ENCODE measurements at regions not wholly inside any gene's neighbourhood (a gene's known extent, or its start where the extent isn't known, plus 50 kb on each side); places are given as distances from the start of the nearest gene placed in this dataset.

- dilution Hi-C loops (cut with MboI; ENCODE audit: extremely low pct_ligation_motif_present, low sequenced_read_pairs) = no loop called here
- Histone ChIP-seq H3K36me3 (ENCODE audit: control insufficient read depth in 2 of 2, extremely low read depth in 1 of 2, insufficient read depth in 2 of 2, low read length in 2 of 2) (no peaks in the 10 kb centered on the region), H3K27me3 (ENCODE audit: control insufficient read depth, extremely low read depth, insufficient read depth, low read length) (no peaks in the 10 kb centered on the region), H3K9ac (ENCODE audit: control insufficient read depth, extremely low read depth, insufficient read depth, low read length) (no peak overlapping the region), H3K4me3 (ENCODE audit: control insufficient read depth in 2 of 3, extremely low read depth in 1 of 3, insufficient read depth in 2 of 3, low read depth in 1 of 3, low read length in 3 of 3) (no peak overlapping the region), H3K79me2 (ENCODE audit: control insufficient read depth, insufficient read depth, low read length) (no peaks in the 10 kb centered on the region), H4K20me1 (ENCODE audit: control insufficient read depth, extremely low read depth, insufficient read depth, low read length) (no peaks in the 10 kb centered on the region), H3K27ac (ENCODE audit: control insufficient read depth, insufficient read depth, low read length) (no peak overlapping the region), H3K4me2 (ENCODE audit: control insufficient read depth, extremely low read depth, insufficient read depth, low read depth, low read length) (no peak overlapping the region), H2AFZ (ENCODE audit: control insufficient read depth, low read length) (no peak overlapping the region), H3K9me3 (ENCODE audit: control insufficient read depth, low read depth, low read length) (no peaks in the 10 kb centered on the region), H3K9me1 (ENCODE audit: control insufficient read depth, extremely low read depth, insufficient read depth, low read length) (no peaks in the 10 kb centered on the region), H3K4me1 (ENCODE audit: control insufficient read depth, extremely low read depth, insufficient read depth, low read length) (no peaks in the 10 kb centered on the region)
- FAIRE-seq (no peak), DNase-seq (ENCODE audit: low read depth, low spot score) (no peak)
- TF ChIP-seq EZH2 (IDR thresholded peaks at IDR 0.05; ENCODE audit: low read length) = no peak
- TF ChIP-seq CTCF (optimal IDR thresholded peaks at IDR 0.05 in 1 of 3, IDR thresholded peaks at IDR 0.05 in 1 of 3, conservative IDR thresholded peaks at IDR 0.05 in 1 of 3; ENCODE audit: extremely low read depth in 1 of 3, insufficient read depth in 2 of 3, low read length in 3 of 3) = no peak
Measured at GRCh38 chr3:95717048-95717447, 1097.3 kb upstream of the EPHA6 start.

GRCh38 chr3:95718168-95718567, 1096.2 kb upstream of the EPHA6 start:
- Histone ChIP-seq H3K27ac (ENCODE audit: control insufficient read depth, insufficient read depth, low read length) (no peak overlapping the region), H3K36me3 (ENCODE audit: control insufficient read depth in 2 of 2, extremely low read depth in 1 of 2, insufficient read depth in 2 of 2, low read length in 2 of 2) (no peaks in the 10 kb centered on the region), H3K4me2 (ENCODE audit: control insufficient read depth, extremely low read depth, insufficient read depth, low read depth, low read length) (no peak overlapping the region), H3K4me1 (ENCODE audit: control insufficient read depth, extremely low read depth, insufficient read depth, low read length) (no peaks in the 10 kb centered on the region), H3K9me1 (ENCODE audit: control insufficient read depth, extremely low read depth, insufficient read depth, low read length) (no peaks in the 10 kb centered on the region), H4K20me1 (ENCODE audit: control insufficient read depth, extremely low read depth, insufficient read depth, low read length) (no peaks in the 10 kb centered on the region), H3K79me2 (ENCODE audit: control insufficient read depth, insufficient read depth, low read length) (no peaks in the 10 kb centered on the region), H3K9me3 (ENCODE audit: control insufficient read depth, low read depth, low read length) (no peaks in the 10 kb centered on the region), H3K9ac (ENCODE audit: control insufficient read depth, extremely low read depth, insufficient read depth, low read length) (no peak overlapping the region), H3K27me3 (ENCODE audit: control insufficient read depth, extremely low read depth, insufficient read depth, low read length) (no peaks in the 10 kb centered on the region), H3K4me3 (ENCODE audit: control insufficient read depth in 2 of 3, extremely low read depth in 1 of 3, insufficient read depth in 2 of 3, low read depth in 1 of 3, low read length in 3 of 3) (no peak overlapping the region), H2AFZ (ENCODE audit: control insufficient read depth, low read length) (no peak overlapping the region)
- dilution Hi-C loops (cut with MboI; ENCODE audit: extremely low pct_ligation_motif_present, low sequenced_read_pairs) = no loop called here
- FAIRE-seq (no peak), DNase-seq (ENCODE audit: low read depth, low spot score) (no peak)
- TF ChIP-seq EZH2 (IDR thresholded peaks at IDR 0.05; ENCODE audit: low read length) (no peak), CTCF (optimal IDR thresholded peaks at IDR 0.05 in 1 of 3, IDR thresholded peaks at IDR 0.05 in 1 of 3, conservative IDR thresholded peaks at IDR 0.05 in 1 of 3; ENCODE audit: extremely low read depth in 1 of 3, insufficient read depth in 2 of 3, low read length in 3 of 3) (no peak)

All from keratinocyte (primary cell).